IMR-90 (cell line): ENCODE measurements at regions not wholly inside any gene's neighbourhood (a gene's known extent, or its start where the extent isn't known, plus 50 kb on each side); places are given as distances from the start of the nearest gene placed in this dataset.

Experiments used
- BHLHE40 ChIP-seq: fragments of 150-350 bp; IDR thresholded peaks from 2 replicates; pipeline ENCODE4 v1.6.1; 2016; ENCODE audit warnings: mild to moderate bottlenecking, low read depth, low read length
- CEBPB ChIP-seq: IDR thresholded peaks from 2 replicates; pipeline ENCODE4 v1.6.1; 2012; ENCODE audit warnings: low read depth, low read length, improper control_type of control experiment
- CHD1 ChIP-seq: IDR thresholded peaks from 2 replicates; pipeline ENCODE4 v1.6.1; 2012; ENCODE audit warnings: low read depth, low read length, improper control_type of control experiment
- CTCF ChIP-seq: conservative IDR thresholded peaks from 2 replicates; pipeline ENCODE4 v1.5.1; 2012; ENCODE audit warnings: mild to moderate bottlenecking, low read depth, low read length, improper control_type of control experiment
- ELK1 ChIP-seq: fragments of 150-350 bp; IDR thresholded peaks from 2 replicates; pipeline ENCODE4 v1.6.1; 2016; ENCODE audit warnings: low read depth, mild to moderate bottlenecking, low read length, moderate library complexity, borderline replicate concordance
- FOS ChIP-seq: fragments of 150-350 bp; IDR thresholded peaks from 2 replicates; pipeline ENCODE4 v1.6.1; 2016; ENCODE audit warnings: low read depth, low read length
- MAFK ChIP-seq: IDR thresholded peaks from 2 replicates; pipeline ENCODE4 v1.6.1; 2012; ENCODE audit warnings: low read depth, low read length, improper control_type of control experiment
- MAZ ChIP-seq: IDR thresholded peaks from 2 replicates; pipeline ENCODE4 v1.6.1; 2012; ENCODE audit warnings: low read depth, mild to moderate bottlenecking, low read length, improper control_type of control experiment, moderate library complexity, borderline replicate concordance
- MXI1 ChIP-seq: IDR thresholded peaks from 2 replicates; pipeline ENCODE4 v1.6.1; 2012; ENCODE audit warnings: low read depth, mild to moderate bottlenecking, low read length, moderate library complexity, borderline replicate concordance
- POLR2A ChIP-seq: IDR thresholded peaks from 2 replicates; pipeline ENCODE4 v1.6.1; 2012; ENCODE audit warnings: mild to moderate bottlenecking, low read depth, low read length
- RAD21 ChIP-seq: IDR thresholded peaks from 2 replicates; pipeline ENCODE4 v1.6.1; 2012; ENCODE audit warnings: low read length, improper control_type of control experiment
- RCOR1 ChIP-seq: IDR thresholded peaks from 2 replicates; pipeline ENCODE4 v1.6.1; 2012; ENCODE audit warnings: mild to moderate bottlenecking, low read length, improper control_type of control experiment; ENCODE audit not compliant: insufficient replicate concordance
- SMC3 ChIP-seq: fragments of 150-350 bp; IDR thresholded peaks from 2 replicates; pipeline ENCODE4 v1.6.1; 2016; ENCODE audit warnings: low read depth, mild to moderate bottlenecking, antibody characterized with exemption, low read length, moderate library complexity
- TF ChIP-seq, protein P1 (sequence below): fragments of 150-350 bp; IDR thresholded peaks from 2 replicates; pipeline ENCODE4 v1.6.1; 2017; ENCODE audit warnings: mild to moderate bottlenecking, antibody characterized with exemption, low read length, low read depth

DNA sequence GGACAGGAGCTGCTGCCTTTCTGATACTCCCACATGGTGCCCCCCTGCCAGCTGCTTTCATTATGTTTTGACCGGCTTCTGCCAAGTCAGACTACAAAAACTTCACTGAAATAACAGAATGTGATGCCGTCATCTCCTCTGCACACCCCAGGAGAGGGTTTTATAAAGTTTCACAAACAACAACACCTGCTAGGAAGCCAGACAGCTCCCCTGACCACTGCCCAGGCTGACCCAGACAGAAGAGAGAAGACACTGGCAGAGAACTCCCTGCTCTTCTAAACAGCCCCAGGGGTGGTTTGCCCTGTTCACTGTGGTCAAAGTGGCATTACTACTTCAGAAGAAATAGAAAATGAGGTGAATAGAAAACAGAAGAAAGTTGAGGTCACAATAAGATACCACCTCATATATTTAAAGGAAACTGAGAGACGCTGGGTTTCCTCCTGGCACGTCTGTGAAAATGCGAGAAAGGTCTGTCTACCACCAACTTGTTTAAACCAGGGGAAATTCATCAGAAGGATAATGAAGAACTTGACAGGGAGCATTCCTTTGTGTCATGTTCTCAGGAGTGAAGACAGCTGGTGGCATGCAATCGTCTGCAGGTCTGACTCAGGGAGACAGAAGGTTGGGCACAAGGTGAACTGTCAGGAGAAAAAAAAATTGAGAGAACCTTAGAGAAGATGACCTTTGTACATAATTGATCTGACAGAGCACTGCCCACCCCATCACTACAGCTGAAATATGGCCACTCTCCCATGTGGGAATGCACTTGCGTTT is 119.0 kb upstream of the NFIA start:
- TF ChIP-seq ELK1 = no peak
- no peak for TF ChIP-seq FOS
- TF ChIP-seq CTCF = no peak
- TF ChIP-seq CEBPB = no peak
- no peak for TF ChIP-seq MAZ
- TF ChIP-seq POLR2A = no peak
- no peak for TF ChIP-seq RAD21
- no peak for TF ChIP-seq CHD1
- TF ChIP-seq, protein P1, sequence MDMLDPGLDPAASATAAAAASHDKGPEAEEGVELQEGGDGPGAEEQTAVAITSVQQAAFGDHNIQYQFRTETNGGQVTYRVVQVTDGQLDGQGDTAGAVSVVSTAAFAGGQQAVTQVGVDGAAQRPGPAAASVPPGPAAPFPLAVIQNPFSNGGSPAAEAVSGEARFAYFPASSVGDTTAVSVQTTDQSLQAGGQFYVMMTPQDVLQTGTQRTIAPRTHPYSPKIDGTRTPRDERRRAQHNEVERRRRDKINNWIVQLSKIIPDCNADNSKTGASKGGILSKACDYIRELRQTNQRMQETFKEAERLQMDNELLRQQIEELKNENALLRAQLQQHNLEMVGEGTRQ = no peak
- TF ChIP-seq SMC3 = no peak
- no peak for TF ChIP-seq RCOR1
- TF ChIP-seq MAFK = no peak
- TF ChIP-seq BHLHE40 = no peak
- no peak for TF ChIP-seq MXI1
